Skeletal muscle cell (primary cell): ENCODE measurements at regions not wholly inside any gene's neighbourhood (a gene's known extent, or its start where the extent isn't known, plus 50 kb on each side); places are given as distances from the start of the nearest gene placed in this dataset.
"Not testable (repeated sequence)": the region's sequence is repeated elsewhere in the genome, so short reads cannot be mapped to it uniquely, and the experiment has no call there.

ENCODE experiments used
- DNase-seq: peaks from one replicate; pipeline ENCODE4 v3.0.0-alpha.2; 2010; ENCODE audit warnings: low read depth
- H3K4me3 ChIP-seq: 2 replicates; pipeline ENCODE4 v1.5.1; 2011; ENCODE audit warnings: low read depth, mild to moderate bottlenecking, control low read depth, low read length, moderate library complexity

DNA sequence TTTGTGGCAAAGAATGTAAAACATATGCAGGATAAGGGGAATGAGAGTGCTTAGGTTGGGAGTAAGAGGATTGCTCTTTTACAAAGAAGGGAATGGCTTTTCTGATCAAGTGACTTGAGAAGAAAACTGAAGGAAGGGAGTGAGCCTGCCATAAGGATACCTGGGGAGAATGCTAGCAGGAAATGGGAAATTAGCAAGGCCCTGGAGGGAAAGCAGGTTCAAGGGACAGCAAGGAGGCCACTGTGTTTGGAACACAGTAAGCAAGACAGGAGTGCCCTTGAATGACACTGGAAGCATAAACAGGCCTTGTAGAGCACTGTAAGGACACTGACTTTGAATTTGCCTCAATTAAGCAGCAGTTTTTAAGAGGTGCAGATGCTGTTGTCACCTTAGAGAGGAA, 1069.9 kb downstream of the DNAJB9 start:
- H3K4me3 ChIP-seq: no peak overlapping the region
- DNase-seq: no peak

DNA sequence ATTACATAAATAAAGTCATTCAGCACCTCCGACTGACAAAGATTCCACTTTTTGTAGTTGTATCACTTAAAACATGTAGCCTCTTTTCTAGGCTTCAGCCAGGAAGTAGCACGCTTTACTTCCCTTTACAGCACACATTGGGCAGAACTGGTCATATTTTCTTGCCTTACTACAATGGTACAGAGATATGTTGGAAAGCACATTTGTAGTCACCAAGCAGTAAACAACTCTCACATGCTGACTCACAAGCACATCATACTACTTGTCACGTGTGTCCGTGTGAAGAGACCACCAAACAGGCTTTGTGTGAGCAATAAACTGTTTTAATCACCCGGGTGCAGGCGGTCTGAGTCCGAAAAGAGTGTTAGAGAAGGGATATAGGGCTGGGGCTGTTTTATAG, 1071.8 kb downstream of the DNAJB9 start:
- no peak overlapping the region for H3K4me3 ChIP-seq

DNA sequence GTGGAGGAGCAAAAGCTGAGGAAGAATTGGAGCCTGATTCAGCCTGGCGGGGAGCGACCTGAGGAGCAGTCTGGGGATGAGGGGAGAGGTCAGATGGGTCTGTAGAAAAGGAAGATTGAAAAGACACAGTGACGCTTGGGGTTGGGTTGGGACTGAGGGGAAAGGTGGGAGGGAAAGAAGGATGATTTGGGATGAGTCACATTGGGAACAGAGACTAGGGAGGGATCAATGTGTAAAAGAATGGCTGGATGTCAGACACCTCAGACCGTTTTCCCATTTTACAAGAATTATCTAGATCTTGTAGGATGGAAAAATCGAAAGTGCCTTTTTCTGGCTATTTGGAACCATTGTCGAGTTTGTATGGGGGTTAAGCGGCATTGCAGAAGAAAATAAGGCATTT, 1076.5 kb downstream of the DNAJB9 start:
- no peak overlapping the region for H3K4me3 ChIP-seq
- DNase-seq: no peak

More for the DNA sequence above, 1071.8 kb downstream of the DNAJB9 start:
- no peak for DNase-seq

DNA sequence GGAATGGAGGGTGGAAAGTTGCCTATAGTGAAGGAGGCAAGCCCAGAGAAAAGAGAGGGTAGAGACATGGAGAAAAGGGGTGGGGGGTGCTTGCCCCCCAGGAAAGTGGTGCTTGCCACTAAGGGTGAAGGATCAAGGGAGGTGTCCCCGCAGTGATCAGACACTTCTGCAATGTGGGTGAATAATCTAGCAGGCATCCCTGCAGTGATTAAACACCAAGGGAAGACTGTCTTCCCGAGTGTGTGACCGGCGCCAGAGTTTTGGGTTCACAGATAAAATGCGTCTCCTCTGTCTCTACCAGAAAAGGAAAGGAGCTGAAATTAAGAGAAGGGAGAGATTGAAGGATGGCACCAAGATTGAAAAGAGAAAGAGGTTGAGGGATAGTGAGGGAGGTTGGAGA, 1076.9 kb downstream of the DNAJB9 start:
- H3K4me3 ChIP-seq, DNase-seq: not testable (repeated sequence)

DNA sequence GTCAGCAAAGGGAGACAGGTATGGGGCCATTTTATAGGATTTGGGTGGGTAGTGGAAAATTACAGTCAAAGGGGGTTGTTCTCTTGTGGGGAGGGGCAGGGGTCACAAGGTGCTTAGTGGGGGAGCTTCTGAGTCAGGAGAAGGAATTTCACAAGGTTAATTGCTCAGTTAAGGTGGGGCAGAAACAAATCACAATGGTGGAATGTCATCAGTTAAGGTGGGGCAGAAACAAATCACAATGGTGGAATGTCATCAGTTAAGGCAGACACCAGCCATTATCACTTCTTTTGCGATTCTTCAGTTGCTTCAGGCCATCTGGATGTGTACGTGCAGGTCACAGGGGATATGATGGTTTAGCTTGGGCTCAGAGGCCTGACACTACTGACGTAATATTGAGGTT, 1077.6 kb downstream of the DNAJB9 start:
- H3K4me3 ChIP-seq, DNase-seq: not testable (repeated sequence)

DNA sequence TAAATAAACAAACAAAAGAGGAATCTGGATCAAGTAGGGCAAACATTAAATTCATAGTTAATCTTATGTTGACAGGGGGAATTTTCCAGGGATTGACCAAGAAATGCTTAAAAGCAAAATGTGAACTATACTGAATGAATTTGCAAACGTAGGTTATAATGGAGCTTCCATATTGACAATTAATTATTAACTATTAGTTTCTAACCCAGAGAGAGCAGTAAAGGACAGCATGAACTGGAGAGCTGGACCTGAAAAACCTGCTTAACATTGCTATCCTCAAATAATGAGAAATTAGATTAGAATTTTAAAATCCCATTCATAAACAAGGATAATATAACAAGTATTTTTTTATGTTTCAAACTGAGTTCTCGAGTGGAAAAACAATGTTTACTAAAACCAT, 1089.6 kb downstream of the DNAJB9 start:
- no peak for DNase-seq
- H3K4me3 ChIP-seq: no peak overlapping the region

DNA sequence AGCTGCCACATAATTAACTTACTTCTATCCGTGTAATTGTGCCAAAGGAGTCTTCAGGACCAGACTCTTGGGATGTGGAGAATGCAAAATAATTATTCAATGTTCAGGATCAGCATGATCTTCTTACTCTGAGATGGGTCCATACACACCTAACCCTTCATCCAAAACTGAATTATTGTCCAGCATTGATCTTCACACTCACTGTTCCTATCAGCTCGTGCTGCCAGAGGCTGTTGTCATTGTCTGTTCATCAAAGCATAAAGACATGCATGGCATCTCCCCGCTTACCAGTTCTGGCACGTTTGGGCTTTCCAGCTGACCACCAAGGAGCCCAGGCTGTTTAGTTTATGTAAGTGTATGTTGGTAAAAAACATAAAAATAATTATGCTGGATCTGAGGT, 1090.7 kb downstream of the DNAJB9 start:
- no peak for DNase-seq
- H3K4me3 ChIP-seq: no peak overlapping the region

DNA sequence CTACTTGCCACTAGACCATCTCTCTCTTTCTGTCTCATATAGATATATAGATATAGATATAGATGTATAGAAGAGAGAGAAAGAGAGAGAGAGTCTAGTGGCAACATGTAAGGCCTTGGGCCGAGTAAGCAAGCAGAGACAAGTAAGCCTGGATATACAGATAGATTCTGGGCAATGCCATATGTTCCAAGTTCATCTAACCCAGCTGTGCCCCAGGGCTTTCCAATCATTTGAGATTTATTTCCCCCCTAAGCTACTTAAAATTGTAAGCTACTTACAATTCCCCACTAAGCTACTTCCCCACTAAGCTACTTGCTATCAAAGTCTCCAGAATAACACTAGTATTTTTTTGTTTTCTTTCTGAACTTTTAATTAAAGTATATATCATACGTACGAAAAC, 1094.1 kb downstream of the DNAJB9 start:
- no peak overlapping the region for H3K4me3 ChIP-seq
- DNase-seq: no peak

DNA sequence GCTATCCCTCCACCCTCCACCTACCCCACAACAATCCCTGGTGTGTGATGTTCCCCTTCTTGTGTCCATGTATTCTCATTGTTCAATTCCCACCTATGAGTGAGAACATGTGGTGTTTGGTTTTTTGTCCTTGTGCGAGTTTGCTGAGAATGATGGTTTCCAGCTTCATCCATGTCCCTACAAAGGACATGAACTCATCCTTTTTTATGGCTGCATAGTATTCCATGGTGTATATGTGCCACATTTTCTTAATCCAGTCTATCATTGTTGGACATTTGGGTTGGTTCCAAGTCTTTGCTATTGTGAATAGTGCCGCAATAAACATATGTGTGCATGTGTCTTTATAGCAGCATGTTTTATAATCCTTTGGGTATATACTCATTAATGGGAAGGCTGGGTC, 1117.6 kb downstream of the DNAJB9 start:
- H3K4me3 ChIP-seq, DNase-seq: not testable (repeated sequence)

DNA sequence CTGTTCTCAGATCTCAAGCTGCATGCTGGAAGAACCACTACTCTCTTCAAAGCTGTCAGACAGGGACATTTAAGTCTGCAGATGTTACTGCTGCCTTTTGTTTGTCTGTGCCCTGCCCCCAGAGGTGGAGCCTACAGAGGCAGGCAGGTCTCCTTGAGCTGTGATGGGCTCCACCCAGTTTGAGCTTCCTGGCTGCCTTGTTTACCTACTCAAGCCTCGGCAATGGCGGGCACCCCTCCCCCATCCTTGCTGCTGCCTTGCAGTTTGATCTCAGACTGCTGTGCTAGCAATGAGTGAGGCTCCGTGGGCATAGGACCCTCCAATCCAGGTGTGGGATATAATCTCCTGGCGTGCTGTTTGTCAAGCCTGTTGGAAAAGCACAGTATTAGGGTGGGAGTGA, 1122.9 kb downstream of the DNAJB9 start:
- DNase-seq, H3K4me3 ChIP-seq: not testable (repeated sequence)

DNA sequence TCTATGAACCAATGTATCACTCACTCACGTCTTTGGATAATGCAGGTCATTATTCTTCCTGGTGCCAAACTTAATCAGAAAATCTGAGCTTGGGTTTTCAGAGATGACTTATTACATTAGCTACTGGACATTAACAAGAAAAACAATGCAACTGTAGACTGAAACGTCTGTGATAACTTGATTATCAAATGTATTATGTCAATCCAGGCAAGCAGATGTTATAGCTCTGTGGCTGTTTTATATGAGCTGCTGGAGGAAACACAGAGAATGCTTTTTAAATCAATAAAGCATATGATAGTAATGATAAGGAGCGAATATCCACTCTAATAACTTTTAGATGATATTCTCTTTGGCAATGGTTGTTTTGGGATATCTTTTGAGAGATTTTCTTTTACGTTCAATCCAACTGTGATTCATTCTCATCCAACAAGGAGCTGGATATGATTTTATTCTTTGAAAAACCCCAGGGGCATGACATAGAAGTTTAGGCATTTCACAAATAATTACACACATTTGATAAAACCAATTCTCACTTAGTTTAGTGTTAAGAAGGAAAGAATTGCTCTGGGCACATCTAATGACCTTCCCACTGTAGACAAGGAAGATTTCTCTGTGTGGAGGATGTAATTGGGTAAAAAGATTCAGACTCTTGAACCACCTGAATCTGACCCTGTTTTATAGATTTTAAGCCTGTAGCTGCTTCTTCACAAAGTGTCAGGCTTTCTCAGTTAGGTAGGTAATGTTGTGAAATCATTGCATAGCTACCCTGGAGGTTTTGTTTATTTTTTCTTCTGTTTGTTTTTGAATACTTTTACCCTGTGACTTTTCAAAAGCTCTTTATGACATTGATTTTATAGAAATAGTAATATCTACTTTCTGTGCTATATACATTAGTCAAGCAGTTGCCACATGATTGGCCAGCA, 1124.7 kb downstream of the DNAJB9 start:
- DNase-seq: no peak
- H3K4me3 ChIP-seq: no peak overlapping the region

DNA sequence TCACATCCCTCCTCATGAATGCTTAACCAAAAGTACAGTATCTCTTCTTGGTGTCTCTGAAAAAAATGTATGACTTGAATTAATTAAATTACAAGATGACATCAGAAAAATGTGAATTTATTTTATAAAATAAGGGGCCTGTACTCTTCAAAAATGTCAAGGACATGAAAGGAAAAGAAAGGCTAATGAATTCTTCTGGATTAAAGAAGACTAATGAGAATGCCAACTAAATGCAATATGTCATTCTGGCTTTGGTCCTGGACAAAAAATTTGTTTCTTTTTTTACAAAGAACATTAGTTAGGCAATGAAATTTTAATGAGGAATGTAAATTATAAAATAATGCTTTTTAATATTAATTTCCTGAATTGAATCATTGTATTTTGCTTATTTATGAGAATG, 1125.7 kb downstream of the DNAJB9 start:
- no peak overlapping the region for H3K4me3 ChIP-seq
- DNase-seq: no peak

DNA sequence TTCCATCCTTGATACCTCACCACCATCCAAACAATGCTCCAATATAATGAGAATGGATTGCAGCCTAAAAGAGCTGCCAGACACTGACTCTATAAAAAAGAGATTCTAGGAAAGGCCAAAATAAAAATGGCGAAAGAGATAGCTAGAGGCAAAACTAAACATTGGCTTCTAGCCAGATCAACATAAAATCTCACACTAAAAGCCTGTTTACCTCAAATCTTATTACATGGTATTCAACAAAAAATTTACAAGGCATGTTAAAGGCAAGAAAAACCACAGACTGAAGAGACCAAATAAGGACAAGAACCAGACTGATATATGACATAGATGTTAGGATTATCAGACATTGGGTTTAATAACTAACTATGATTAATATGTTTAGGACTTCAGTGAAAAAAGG, 1127.0 kb downstream of the DNAJB9 start:
- DNase-seq: no peak
- no peak overlapping the region for H3K4me3 ChIP-seq

DNA sequence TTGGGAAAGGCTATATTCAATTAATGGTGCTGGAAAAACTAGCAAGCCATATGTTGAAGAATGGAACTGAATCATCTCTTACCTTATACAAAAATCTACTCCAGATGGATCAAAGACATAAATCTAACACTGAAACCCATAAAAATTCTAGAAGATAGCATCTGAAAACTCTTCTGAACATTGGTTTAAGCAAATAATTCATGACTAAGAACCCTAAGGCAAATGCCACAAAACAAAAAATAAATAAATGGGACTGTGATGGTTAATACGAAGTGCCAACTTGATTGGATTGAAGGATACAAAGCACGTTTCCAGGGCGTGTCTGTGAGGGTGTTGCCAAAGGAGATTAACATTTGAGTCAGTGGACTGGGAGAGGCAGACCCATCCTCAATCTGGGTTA, 1130.0 kb downstream of the DNAJB9 start:
- no peak for DNase-seq
- H3K4me3 ChIP-seq: no peak overlapping the region

DNA sequence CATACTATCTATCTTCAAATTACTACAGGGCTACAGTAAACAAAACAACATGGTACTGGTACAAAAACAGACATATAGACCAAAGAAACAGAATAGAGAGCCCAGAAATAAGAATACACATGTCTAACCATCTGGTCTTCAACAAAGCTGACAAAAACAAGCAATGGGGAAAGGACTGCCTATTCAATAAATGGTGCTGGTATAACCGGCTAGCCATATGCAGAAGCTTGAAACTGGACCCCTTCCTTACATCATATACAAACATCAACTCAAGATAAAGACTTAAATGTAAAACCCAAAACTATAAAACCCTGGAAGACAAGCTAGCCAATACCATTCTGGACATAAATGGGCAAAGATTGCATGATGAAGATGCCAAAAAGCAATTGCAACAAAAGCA, 1143.7 kb downstream of the DNAJB9 start:
- no peak for DNase-seq
- H3K4me3 ChIP-seq: no peak overlapping the region

DNA sequence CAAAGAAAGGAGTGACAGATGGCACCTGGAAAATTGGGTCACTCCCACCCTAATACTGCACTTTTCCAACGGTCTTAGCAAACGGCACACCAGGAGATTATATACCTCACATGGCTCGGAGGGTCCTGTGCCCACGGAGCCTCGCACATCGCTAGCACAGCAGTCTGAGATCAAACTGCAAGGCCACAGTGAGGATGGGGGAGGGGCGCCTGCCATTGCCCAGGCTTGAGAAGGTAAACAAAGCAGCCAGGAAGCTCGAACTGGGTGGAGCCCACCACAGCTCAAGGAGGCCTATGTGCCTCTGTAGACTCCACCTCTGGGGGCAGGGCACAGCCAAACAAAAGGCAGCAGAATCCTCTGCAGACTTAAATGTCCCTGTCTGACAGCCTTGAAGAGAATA, 1149.7 kb downstream of the DNAJB9 start:
- not testable (repeated sequence) for H3K4me3 ChIP-seq, DNase-seq

DNA sequence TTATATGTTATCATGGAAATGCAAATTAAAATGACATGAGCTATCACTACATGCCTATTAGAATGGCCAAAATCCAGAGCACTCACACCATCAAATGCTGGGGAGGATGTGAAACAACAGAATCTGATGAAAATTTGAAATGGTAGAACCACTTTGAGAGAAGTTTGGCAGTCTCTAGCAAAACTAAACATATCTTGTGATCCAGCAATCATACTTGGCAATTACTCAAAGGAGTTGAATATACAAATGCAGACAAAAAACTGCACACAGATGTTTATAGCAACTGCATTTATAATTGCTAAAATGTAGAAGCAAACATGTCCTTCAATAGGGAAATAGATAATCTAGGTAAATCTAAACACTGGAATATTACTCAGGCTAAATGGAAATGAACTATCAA, 1164.9 kb downstream of the DNAJB9 start:
- no peak overlapping the region for H3K4me3 ChIP-seq
- DNase-seq: no peak

DNA sequence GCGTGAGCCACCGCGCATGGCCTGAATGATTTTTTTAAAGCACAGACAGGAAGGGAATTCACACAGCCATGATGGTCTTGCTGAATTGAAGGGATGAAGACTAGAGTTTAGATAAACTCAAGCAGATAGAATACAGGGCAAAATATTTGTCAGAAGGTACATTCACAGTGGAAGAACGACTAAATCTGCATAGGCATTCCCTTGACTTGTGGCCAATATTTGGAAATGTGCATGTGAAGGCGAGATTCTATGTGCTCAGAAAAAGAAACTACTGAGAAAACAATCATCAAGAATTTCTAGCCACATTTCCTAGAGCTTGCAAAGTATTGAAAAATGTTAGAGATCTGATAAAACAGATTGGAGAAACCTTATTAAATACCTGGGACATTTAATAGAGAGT, 1166.2 kb downstream of the DNAJB9 start:
- DNase-seq: no peak
- H3K4me3 ChIP-seq: no peak overlapping the region

DNA sequence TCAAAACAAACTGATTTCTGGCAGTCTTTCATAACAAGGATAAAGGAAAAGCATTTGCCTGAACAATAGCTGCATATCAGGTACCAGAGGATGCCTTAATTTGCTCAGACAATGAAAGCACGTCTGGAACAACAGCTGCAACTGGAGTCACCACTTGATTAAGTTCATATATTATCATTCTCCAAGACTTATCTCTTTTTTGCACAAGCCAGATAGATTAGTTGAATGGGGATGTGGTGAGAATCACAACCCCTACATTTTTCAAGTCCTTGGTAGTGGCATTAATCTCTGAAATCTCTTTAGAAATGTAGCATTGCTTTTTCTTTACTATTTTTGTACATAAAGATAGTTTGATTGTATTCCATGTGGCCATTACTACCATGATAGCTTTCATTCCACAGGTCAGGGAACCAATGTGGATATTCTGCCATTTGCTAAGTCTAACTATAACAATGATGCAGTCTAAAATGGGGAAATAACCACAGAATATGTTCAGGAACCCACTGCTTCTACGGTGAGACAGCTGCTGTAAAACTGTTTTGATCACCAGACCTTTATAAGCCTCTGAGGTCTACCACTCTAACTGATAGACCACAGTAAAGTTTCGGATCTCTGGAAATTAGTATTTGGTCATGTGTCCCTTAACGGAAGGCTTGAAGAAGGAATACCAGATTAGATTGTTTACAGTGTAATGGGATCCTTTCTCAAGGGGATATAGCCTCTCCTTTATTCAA, 1176.2 kb downstream of the DNAJB9 start:
- no peak for DNase-seq
- H3K4me3 ChIP-seq: no peak overlapping the region

DNA sequence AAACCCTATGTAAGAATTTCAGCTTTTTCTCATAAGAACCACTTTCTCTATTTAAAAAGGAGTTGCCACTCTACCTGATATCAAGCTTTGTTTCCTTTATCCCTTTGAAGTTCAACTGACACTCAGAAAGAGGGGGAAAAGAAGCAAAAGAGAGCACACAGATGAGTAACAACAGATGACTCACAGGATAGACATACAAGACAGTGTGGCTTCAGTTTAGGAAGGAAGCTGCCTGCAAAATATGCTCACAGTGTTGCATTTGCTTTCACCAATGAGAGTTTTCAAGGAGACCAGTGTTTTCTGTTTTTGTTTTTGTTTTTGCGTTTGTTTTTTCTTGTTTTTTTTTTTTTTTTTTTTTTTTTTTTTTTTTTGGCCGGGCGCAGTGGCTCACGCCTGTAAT, 1181.6 kb downstream of the DNAJB9 start:
- no peak for DNase-seq

DNA sequence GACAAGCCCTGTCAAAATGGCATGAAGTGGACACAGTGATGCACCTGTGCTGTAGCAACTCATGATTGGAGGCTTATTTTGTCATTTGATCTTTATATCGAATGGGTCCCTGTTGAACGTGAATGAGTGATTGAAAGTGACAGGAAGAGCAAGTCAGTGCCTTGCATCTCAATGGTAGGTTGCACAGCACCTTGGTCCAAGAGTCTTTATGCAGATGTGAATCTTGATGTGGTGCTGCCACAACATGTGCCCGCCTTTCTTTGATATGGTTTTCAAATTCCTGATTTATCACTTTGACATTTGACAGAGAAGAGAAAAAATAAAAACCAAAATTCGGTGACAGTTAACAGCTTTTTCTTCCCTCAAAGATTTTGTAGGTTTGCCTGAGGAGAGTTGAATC, 1182.4 kb downstream of the DNAJB9 start:
- no peak for DNase-seq
- H3K4me3 ChIP-seq: no peak overlapping the region

More for the DNA sequence above, 1181.6 kb downstream of the DNAJB9 start:
- H3K4me3 ChIP-seq: no peak overlapping the region
